PC-9 (cell line): ENCODE measurements at regions not wholly inside any gene's neighbourhood (a gene's known extent, or its start where the extent isn't known, plus 50 kb on each side); places are given as distances from the start of the nearest gene placed in this dataset.

ENCODE experiments used
- BruUV-seq: library from RNA; stranded (reverse); fragments of 400-500 nt; replicated peaks from 2 replicates; lab custom pipeline; 2021; lab: Mats Ljungman, UMichigan
- CTCF ChIA-PET: fragments of 300-600 bp; sonication (Branson Sonifier 250); formaldehyde crosslinking; loops from one replicate; lab custom pipeline; 2022; ENCODE audit warnings: antibody characterized with exemption; lab: Charles Lee
- POLR2A ChIA-PET: fragments of 300-600 bp; sonication (Branson Sonifier 250); formaldehyde crosslinking; loops from one replicate; lab custom pipeline; 2022; ENCODE audit warnings: antibody characterized with exemption; ENCODE audit not compliant: unreplicated experiment; lab: Charles Lee
- DNase-seq, 2 experiments: peaks; one replicate each; pipeline versions ENCODE4 v3.0.0 to v3.0.0-alpha.2; 2015 to 2022; ENCODE audit warnings: mixed read lengths in 1 of 2
- H2AFZ ChIP-seq: fragments of 200-600 bp; sonication (generic); 2 replicates; pipeline ENCODE4 v1.8.1; 2017; ENCODE audit warnings: antibody characterized with exemption
- H3F3A ChIP-seq: fragments of 200-600 bp; sonication (generic); 2 replicates; pipeline ENCODE4 v1.8.1; 2017; ENCODE audit warnings: antibody characterized with exemption, mild to moderate bottlenecking, low read depth; ENCODE audit not compliant: insufficient read depth
- H3K27ac ChIP-seq: fragments of 200-600 bp; sonication (generic); 2 replicates; pipeline ENCODE4 v1.6.1; 2016; ENCODE audit warnings: mixed run types
- H3K27me3 ChIP-seq: fragments of 200-600 bp; sonication (generic); 2 replicates; pipeline ENCODE4 v1.6.1; 2016; ENCODE audit warnings: low read depth, mixed run types; ENCODE audit not compliant: insufficient read depth
- H3K36me3 ChIP-seq: fragments of 200-600 bp; sonication (generic); 2 replicates; pipeline ENCODE4 v1.6.1; 2016; ENCODE audit warnings: low read depth, mixed run types
- H3K4me1 ChIP-seq: fragments of 200-600 bp; sonication (generic); replicated peaks from 2 replicates; pipeline ENCODE4 v1.6.1; 2016; ENCODE audit warnings: mixed run types; ENCODE audit not compliant: insufficient read depth
- H3K4me2 ChIP-seq: fragments of 200-600 bp; sonication (generic); 2 replicates; pipeline ENCODE4 v1.6.1; 2017; ENCODE audit warnings: mixed run types
- H3K4me3 ChIP-seq: fragments of 200-600 bp; sonication (generic); 2 replicates; pipeline ENCODE4 v1.6.1; 2016; ENCODE audit warnings: mixed run types
- H3K79me2 ChIP-seq: fragments of 200-600 bp; sonication (generic); 2 replicates; pipeline ENCODE4 v1.6.1; 2017; ENCODE audit warnings: low read depth, mixed run types
- H3K9me2 ChIP-seq: fragments of 200-600 bp; sonication (generic); 2 replicates; pipeline ENCODE4 v1.8.1; 2017; ENCODE audit warnings: mild to moderate bottlenecking; ENCODE audit not compliant: insufficient read depth
- H3K9me3 ChIP-seq: fragments of 200-600 bp; sonication (generic); 2 replicates; pipeline ENCODE4 v1.8.1; 2016; ENCODE audit warnings: low read depth; ENCODE audit not compliant: insufficient read depth
- H4K20me1 ChIP-seq: fragments of 200-600 bp; sonication (generic); 2 replicates; pipeline ENCODE4 v1.8.1; 2017; ENCODE audit not compliant: insufficient read depth
- EZH2 ChIP-seq: fragments of 200-600 bp; sonication (generic); IDR thresholded peaks from 2 replicates; pipeline ENCODE4 v1.8.0; 2017; ENCODE audit warnings: antibody characterized with exemption, low read depth
- intact Hi-C: fragments of 100-400 bp; cut with micrococcal nuclease; formaldehyde crosslinking; loops from one replicate; pipeline ENCODE4 v1.10.0; 2022; ENCODE audit not compliant: unreplicated experiment
- TF ChIP-seq, protein P1 (sequence below): fragments of 200-600 bp; sonication (generic); conservative IDR thresholded peaks from 2 replicates; pipeline ENCODE4 v1.6.1; 2017; ENCODE audit warnings: mixed run types, antibody characterized with exemption, mild to moderate bottlenecking, moderate library complexity

GRCh38 chr2:167602122-167602521, 645.3 kb downstream of the STK39 start:
- BruUV-seq: no TSS peak
- H3F3A ChIP-seq: no peaks in the 10 kb centered on the region
- no peaks in the 10 kb centered on the region for H3K36me3 ChIP-seq
- H4K20me1 ChIP-seq: no peaks in the 10 kb centered on the region
- H3K79me2 ChIP-seq: no peaks in the 10 kb centered on the region
- ChIA-PET POLR2A (no interaction called here), CTCF (no interaction called here)
- TF ChIP-seq, protein P1, sequence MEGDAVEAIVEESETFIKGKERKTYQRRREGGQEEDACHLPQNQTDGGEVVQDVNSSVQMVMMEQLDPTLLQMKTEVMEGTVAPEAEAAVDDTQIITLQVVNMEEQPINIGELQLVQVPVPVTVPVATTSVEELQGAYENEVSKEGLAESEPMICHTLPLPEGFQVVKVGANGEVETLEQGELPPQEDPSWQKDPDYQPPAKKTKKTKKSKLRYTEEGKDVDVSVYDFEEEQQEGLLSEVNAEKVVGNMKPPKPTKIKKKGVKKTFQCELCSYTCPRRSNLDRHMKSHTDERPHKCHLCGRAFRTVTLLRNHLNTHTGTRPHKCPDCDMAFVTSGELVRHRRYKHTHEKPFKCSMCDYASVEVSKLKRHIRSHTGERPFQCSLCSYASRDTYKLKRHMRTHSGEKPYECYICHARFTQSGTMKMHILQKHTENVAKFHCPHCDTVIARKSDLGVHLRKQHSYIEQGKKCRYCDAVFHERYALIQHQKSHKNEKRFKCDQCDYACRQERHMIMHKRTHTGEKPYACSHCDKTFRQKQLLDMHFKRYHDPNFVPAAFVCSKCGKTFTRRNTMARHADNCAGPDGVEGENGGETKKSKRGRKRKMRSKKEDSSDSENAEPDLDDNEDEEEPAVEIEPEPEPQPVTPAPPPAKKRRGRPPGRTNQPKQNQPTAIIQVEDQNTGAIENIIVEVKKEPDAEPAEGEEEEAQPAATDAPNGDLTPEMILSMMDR: no peak
- no peak for TF ChIP-seq EZH2
- H3K4me2 ChIP-seq: no peak overlapping the region
- no peaks in the 10 kb centered on the region for H3K9me2 ChIP-seq
- DNase-seq: no peak
- no peak overlapping the region for H3K27ac ChIP-seq
- no peaks in the 10 kb centered on the region for H3K9me3 ChIP-seq
- no peaks in the 10 kb centered on the region for H3K27me3 ChIP-seq
- intact Hi-C loops: no loop called here
- H2AFZ ChIP-seq: no peak overlapping the region
- H3K4me1 ChIP-seq: no peaks in the 10 kb centered on the region
- H3K4me3 ChIP-seq: no peak overlapping the region

DNA sequence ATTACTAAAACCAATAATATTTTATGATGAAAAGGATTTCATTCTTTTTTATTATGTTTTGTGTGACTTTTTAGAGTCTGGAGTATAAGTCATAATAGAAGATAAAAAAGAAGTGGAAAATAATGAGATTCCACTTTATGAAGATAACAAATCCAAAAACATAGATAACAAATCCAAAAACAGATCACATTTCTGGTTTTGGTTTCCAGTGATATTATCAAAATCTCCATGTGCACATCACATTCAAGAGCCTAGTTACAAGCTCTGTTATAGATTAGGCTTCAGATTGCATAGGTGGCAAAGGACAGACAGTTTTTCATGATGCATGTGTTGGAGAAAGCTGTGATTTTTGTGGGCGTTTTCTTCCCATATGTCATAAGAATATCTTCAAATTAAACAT, 648.2 kb downstream of the STK39 start:
- Histone ChIP-seq H3K4me2 (no peak overlapping the region), H3K79me2 (no peaks in the 10 kb centered on the region), H3K4me1 (no peaks in the 10 kb centered on the region), H2AFZ (no peak overlapping the region), H4K20me1 (no peaks in the 10 kb centered on the region), H3F3A (no peaks in the 10 kb centered on the region), H3K27me3 (no peaks in the 10 kb centered on the region), H3K9me3 (no peaks in the 10 kb centered on the region), H3K4me3 (no peak overlapping the region), H3K9me2 (no peaks in the 10 kb centered on the region), H3K27ac (no peak overlapping the region), H3K36me3 (no peaks in the 10 kb centered on the region)
- no peak for TF ChIP-seq EZH2
- TF ChIP-seq, protein P1: no peak
- BruUV-seq: no TSS peak
- intact Hi-C loops: no loop called here
- DNase-seq: no peak
- CTCF ChIA-PET: no interaction called here
- POLR2A ChIA-PET: no interaction called here

GRCh38 chr2:167595839-167596471, 651.4 kb downstream of the STK39 start:
- Histone ChIP-seq H3K4me3 (no peak overlapping the region), H4K20me1 (no peaks in the 10 kb centered on the region), H3F3A (no peaks in the 10 kb centered on the region), H3K27ac (no peak overlapping the region), H3K79me2 (no peaks in the 10 kb centered on the region), H3K9me3 (no peaks in the 10 kb centered on the region), H3K36me3 (no peaks in the 10 kb centered on the region), H3K4me2 (no peak overlapping the region), H3K4me1 (no peaks in the 10 kb centered on the region), H3K9me2 (no peaks in the 10 kb centered on the region), H3K27me3 (no peaks in the 10 kb centered on the region), H2AFZ (no peak overlapping the region)
- TF ChIP-seq, protein P1: no peak
- no peak for TF ChIP-seq EZH2
- BruUV-seq: no TSS peak
- POLR2A ChIA-PET: no interaction called here
- intact Hi-C loops: no loop called here
- DNase-seq: no peak
- CTCF ChIA-PET: no interaction called here
